Vagina (tissue), 2 donors: ENCODE measurements at regions not wholly inside any gene's neighbourhood (a gene's known extent, or its start where the extent isn't known, plus 50 kb on each side); places are given as distances from the start of the nearest gene placed in this dataset.

ENCODE experiments used
- DNase-seq, 2 donors: peaks; one replicate each; pipeline ENCODE4 v3.0.0-alpha.2; 2017; ENCODE audit errors: extremely low spot score in 2 of 2
- H3K27ac ChIP-seq: fragments of 200-600 bp; sonication (generic); one replicate; pipeline ENCODE4 v1.5.1; 2019
- H3K27me3 ChIP-seq: fragments of 200-600 bp; sonication (generic); one replicate; pipeline ENCODE4 v1.5.1; 2019
- H3K36me3 ChIP-seq, 2 donors: fragments of 200-600 bp; sonication (generic); one replicate each; pipeline ENCODE4 v1.5.1; 2017 to 2019
- H3K4me1 ChIP-seq: fragments of 200-600 bp; sonication (generic); one replicate; pipeline ENCODE4 v1.5.1; 2019
- H3K4me3 ChIP-seq, 2 donors: fragments of 200-600 bp; sonication (generic); 1 replicate in 1 of 2; 2 replicates in 1 of 2; pipeline ENCODE4 v1.5.1; 2016 to 2019
- H3K9me3 ChIP-seq: fragments of 200-600 bp; sonication (generic); one replicate; pipeline ENCODE4 v1.5.1; 2019
- CTCF ChIP-seq, 3 experiments: fragments of 450-650 bp in 2 of 3; fragments of 200-600 bp in 1 of 3; sonication (generic) in 1 of 3; IDR thresholded peaks; one replicate each; pipeline ENCODE4 v1.5.1; 2017 to 2019; ENCODE audit warnings: antibody characterized with exemption in 3 of 3, mild to moderate bottlenecking in 2 of 3, moderate library complexity in 2 of 3
- POLR2A ChIP-seq, 2 donors: fragments of 450-650 bp; IDR thresholded peaks; one replicate each; pipeline ENCODE4 v1.6.1; 2017; ENCODE audit warnings: antibody characterized with exemption in 2 of 2, mild to moderate bottlenecking in 2 of 2, moderate library complexity in 2 of 2
- POLR2AphosphoS5 ChIP-seq, 2 donors: sonication (generic); formaldehyde crosslinking; IDR thresholded peaks; one replicate each; pipeline ENCODE4 v1.9.0; 2017; ENCODE audit warnings: antibody characterized with exemption in 2 of 2, mild to moderate bottlenecking in 2 of 2, low read depth in 1 of 2; ENCODE audit not compliant: insufficient read depth in 1 of 2
- intact Hi-C: fragments of 100-400 bp; cut with DNase I; formaldehyde crosslinking; loops from one replicate; pipeline ENCODE4 v1.15.1; 2023

- no peaks in the 10 kb centered on the region for H3K27me3 ChIP-seq
- TF ChIP-seq CTCF (IDR thresholded peaks at IDR 0.05), result no peak
- no peak for TF ChIP-seq POLR2A (IDR thresholded peaks at IDR 0.05)
- TF ChIP-seq POLR2AphosphoS5 (IDR thresholded peaks at IDR 0.05; ENCODE audit: insufficient read depth in 1 of 2, low read depth in 1 of 2), result no peak
- H3K4me3 ChIP-seq, result no peak overlapping the region
- intact Hi-C loops, result no loop called here
- no peaks in the 10 kb centered on the region for H3K4me1 ChIP-seq
- no peak overlapping the region for H3K27ac ChIP-seq
- H3K36me3 ChIP-seq, result no peaks in the 10 kb centered on the region
- no peaks in the 10 kb centered on the region for H3K9me3 ChIP-seq
- no peak for DNase-seq
Observed at GRCh38 chr3:22666736-22667135, 536.4 kb upstream of the UBE2E2 start.

GRCh38 chr3:22671848-22672247 is 531.3 kb upstream of the UBE2E2 start:
- Histone ChIP-seq H3K36me3 (no peaks in the 10 kb centered on the region), H3K4me1 (no peaks in the 10 kb centered on the region), H3K27me3 (no peaks in the 10 kb centered on the region), H3K27ac (no peak overlapping the region), H3K4me3 (no peak overlapping the region), H3K9me3 (no peaks in the 10 kb centered on the region)
- no peak for TF ChIP-seq POLR2AphosphoS5 (IDR thresholded peaks at IDR 0.05; ENCODE audit: insufficient read depth in 1 of 2, low read depth in 1 of 2)
- no peak for TF ChIP-seq CTCF (IDR thresholded peaks at IDR 0.05)
- no peak for TF ChIP-seq POLR2A (IDR thresholded peaks at IDR 0.05)
- no peak for DNase-seq
- intact Hi-C loops, result no loop called here

- Histone ChIP-seq H3K27me3 (no peaks in the 10 kb centered on the region), H3K4me3 (no peak overlapping the region), H3K27ac (no peak overlapping the region), H3K36me3 (no peaks in the 10 kb centered on the region), H3K4me1 (no peaks in the 10 kb centered on the region), H3K9me3 (no peaks in the 10 kb centered on the region)
- intact Hi-C loops, result loop anchor here (1.0 kb wide), 1 partner anchor 23 kb away; no protein-coding TSS in a partner anchor
- no peak for DNase-seq
- no peak for TF ChIP-seq CTCF (IDR thresholded peaks at IDR 0.05)
- no peak for TF ChIP-seq POLR2AphosphoS5 (IDR thresholded peaks at IDR 0.05; ENCODE audit: insufficient read depth in 1 of 2, low read depth in 1 of 2)
- TF ChIP-seq POLR2A (IDR thresholded peaks at IDR 0.05), result no peak
Observed at GRCh38 chr3:22684739-22685138, 518.4 kb upstream of the UBE2E2 start.

- Histone ChIP-seq H3K27me3 (no peaks in the 10 kb centered on the region), H3K36me3 (no peaks in the 10 kb centered on the region), H3K4me1 (no peaks in the 10 kb centered on the region), H3K9me3 (no peaks in the 10 kb centered on the region), H3K27ac (no peak overlapping the region), H3K4me3 (no peak overlapping the region)
- TF ChIP-seq POLR2A (IDR thresholded peaks at IDR 0.05) (no peak), POLR2AphosphoS5 (IDR thresholded peaks at IDR 0.05; ENCODE audit: insufficient read depth in 1 of 2, low read depth in 1 of 2) (no peak), CTCF (IDR thresholded peaks at IDR 0.05) (no peak)
- intact Hi-C loops, result loop anchor here (1.0 kb wide), 1 partner anchor 22 kb away; no protein-coding TSS in a partner anchor
- DNase-seq, result no peak
Observed at GRCh38 chr3:22685597-22685996, 517.5 kb upstream of the UBE2E2 start.

- Histone ChIP-seq H3K4me1 (no peaks in the 10 kb centered on the region), H3K27ac (no peak overlapping the region), H3K36me3 (no peaks in the 10 kb centered on the region), H3K27me3 (no peaks in the 10 kb centered on the region), H3K9me3 (no peaks in the 10 kb centered on the region), H3K4me3 (no peak overlapping the region)
- intact Hi-C loops, result no loop called here
- no peak for DNase-seq
- TF ChIP-seq CTCF (IDR thresholded peaks at IDR 0.05) (no peak), POLR2A (IDR thresholded peaks at IDR 0.05) (no peak), POLR2AphosphoS5 (IDR thresholded peaks at IDR 0.05; ENCODE audit: insufficient read depth in 1 of 2, low read depth in 1 of 2) (no peak)
Observed at GRCh38 chr3:22691407-22691806, 511.7 kb upstream of the UBE2E2 start.
